ENCODE measurements at regions not wholly inside any gene's neighbourhood (a gene's known extent, or its start where the extent isn't known, plus 50 kb on each side); places are given as distances from the start of the nearest gene placed in this dataset.

GRCh38 chr4:111994392-111994791 lies 150.9 kb upstream of the FAM241A start:
- Mint-ChIP-seq H3K27me3 (ENCODE audit: low read depth) (peaks cover 8% of the 10 kb centered on the region), H3K4me1 (peaks cover 6% of the 10 kb centered on the region), H3K4me3 (no peak overlapping the region), H3K27ac (no peak overlapping the region), H3K36me3 (ENCODE audit: low read depth) (no peaks in the 10 kb centered on the region), H3K9me3 (no peaks in the 10 kb centered on the region)
- TF ChIP-seq, protein P1, sequence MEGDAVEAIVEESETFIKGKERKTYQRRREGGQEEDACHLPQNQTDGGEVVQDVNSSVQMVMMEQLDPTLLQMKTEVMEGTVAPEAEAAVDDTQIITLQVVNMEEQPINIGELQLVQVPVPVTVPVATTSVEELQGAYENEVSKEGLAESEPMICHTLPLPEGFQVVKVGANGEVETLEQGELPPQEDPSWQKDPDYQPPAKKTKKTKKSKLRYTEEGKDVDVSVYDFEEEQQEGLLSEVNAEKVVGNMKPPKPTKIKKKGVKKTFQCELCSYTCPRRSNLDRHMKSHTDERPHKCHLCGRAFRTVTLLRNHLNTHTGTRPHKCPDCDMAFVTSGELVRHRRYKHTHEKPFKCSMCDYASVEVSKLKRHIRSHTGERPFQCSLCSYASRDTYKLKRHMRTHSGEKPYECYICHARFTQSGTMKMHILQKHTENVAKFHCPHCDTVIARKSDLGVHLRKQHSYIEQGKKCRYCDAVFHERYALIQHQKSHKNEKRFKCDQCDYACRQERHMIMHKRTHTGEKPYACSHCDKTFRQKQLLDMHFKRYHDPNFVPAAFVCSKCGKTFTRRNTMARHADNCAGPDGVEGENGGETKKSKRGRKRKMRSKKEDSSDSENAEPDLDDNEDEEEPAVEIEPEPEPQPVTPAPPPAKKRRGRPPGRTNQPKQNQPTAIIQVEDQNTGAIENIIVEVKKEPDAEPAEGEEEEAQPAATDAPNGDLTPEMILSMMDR (IDR thresholded peaks at IDR 0.05; ENCODE audit: unreplicated experiment in 3 of 3) = no peak

GRCh38 chr4:111997785-111998184 lies 147.5 kb upstream of the FAM241A start:
- H3K9me3 Mint-ChIP-seq = no peaks in the 10 kb centered on the region
- TF ChIP-seq, protein P1 (IDR thresholded peaks at IDR 0.05; ENCODE audit: unreplicated experiment in 3 of 3) = no peak
- no peak overlapping the region for H3K27ac Mint-ChIP-seq
- peaks cover 8% of the 10 kb centered on the region for H3K27me3 Mint-ChIP-seq (ENCODE audit: low read depth)
- H3K4me1 Mint-ChIP-seq = peaks cover 1% of the 10 kb centered on the region
- H3K4me3 Mint-ChIP-seq = no peak overlapping the region
- no peaks in the 10 kb centered on the region for H3K36me3 Mint-ChIP-seq (ENCODE audit: low read depth)

DNA sequence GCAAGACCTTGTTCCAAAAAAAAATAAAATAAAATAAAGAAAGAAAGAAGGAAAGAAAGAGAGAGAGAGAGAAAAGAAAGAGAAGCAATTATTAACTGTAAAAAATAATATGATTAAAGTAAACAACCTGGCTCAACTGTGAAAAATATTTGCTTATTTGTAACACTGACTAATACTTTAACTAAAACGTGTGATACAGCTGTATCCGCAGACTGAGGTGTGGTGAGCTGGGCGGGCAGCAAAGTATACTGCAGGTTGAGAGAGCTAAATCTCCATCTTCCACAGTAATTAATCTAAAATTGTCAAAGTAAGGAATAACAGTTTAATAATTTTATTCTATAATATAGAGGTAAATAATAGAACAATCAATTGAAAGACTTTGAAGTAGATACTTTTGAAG lies 145.5 kb upstream of the FAM241A start:
- no peak overlapping the region for H3K4me3 Mint-ChIP-seq
- H3K4me1 Mint-ChIP-seq = no peaks in the 10 kb centered on the region
- peaks cover 3% of the 10 kb centered on the region for H3K27me3 Mint-ChIP-seq (ENCODE audit: low read depth)

GRCh38 chr4:112001041-112001440 lies 144.2 kb upstream of the FAM241A start:
- H3K4me1 Mint-ChIP-seq = no peaks in the 10 kb centered on the region
- TF ChIP-seq, protein P1 (IDR thresholded peaks at IDR 0.05; ENCODE audit: unreplicated experiment in 3 of 3) = no peak
- H3K4me3 Mint-ChIP-seq = no peak overlapping the region
- no peak overlapping the region for H3K27ac Mint-ChIP-seq
- peaks cover 3% of the 10 kb centered on the region for H3K27me3 Mint-ChIP-seq (ENCODE audit: low read depth)
- no peaks in the 10 kb centered on the region for H3K36me3 Mint-ChIP-seq (ENCODE audit: low read depth)
- H3K9me3 Mint-ChIP-seq = no peaks in the 10 kb centered on the region

More for the DNA sequence above, 145.5 kb upstream of the FAM241A start:
- Mint-ChIP-seq H3K9me3 (no peaks in the 10 kb centered on the region), H3K36me3 (ENCODE audit: low read depth) (no peaks in the 10 kb centered on the region), H3K27ac (no peak overlapping the region)
- TF ChIP-seq, protein P1 (IDR thresholded peaks at IDR 0.05; ENCODE audit: unreplicated experiment in 3 of 3) = no peak

DNA sequence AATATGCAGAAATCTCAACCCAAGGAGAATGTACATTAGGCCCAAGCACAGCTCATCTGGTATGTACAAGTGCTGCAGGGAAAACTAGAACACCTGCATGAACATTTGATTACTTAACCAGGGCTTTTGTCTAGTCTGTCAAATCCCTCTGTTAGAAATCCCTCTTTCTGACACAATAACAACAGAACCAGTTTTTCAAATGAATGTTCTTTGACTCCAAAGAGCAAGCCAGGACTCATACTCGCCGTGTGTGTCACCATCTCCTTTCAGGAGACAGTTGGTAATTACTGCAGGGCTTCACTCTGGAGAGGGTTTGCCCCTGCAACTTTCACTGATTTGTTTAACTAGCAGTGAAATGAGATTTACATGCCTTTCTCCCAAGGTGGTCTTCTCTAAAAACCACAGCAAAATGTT lies 143.0 kb upstream of the FAM241A start:
- H3K27me3 Mint-ChIP-seq (ENCODE audit: low read depth) = no peaks in the 10 kb centered on the region
- H3K9me3 Mint-ChIP-seq = no peaks in the 10 kb centered on the region
- no peaks in the 10 kb centered on the region for H3K36me3 Mint-ChIP-seq (ENCODE audit: low read depth)
- H3K4me3 Mint-ChIP-seq = no peak overlapping the region
- no peaks in the 10 kb centered on the region for H3K4me1 Mint-ChIP-seq
- H3K27ac Mint-ChIP-seq = no peak overlapping the region
- TF ChIP-seq, protein P1 (IDR thresholded peaks at IDR 0.05; ENCODE audit: unreplicated experiment in 3 of 3) = no peak

DNA sequence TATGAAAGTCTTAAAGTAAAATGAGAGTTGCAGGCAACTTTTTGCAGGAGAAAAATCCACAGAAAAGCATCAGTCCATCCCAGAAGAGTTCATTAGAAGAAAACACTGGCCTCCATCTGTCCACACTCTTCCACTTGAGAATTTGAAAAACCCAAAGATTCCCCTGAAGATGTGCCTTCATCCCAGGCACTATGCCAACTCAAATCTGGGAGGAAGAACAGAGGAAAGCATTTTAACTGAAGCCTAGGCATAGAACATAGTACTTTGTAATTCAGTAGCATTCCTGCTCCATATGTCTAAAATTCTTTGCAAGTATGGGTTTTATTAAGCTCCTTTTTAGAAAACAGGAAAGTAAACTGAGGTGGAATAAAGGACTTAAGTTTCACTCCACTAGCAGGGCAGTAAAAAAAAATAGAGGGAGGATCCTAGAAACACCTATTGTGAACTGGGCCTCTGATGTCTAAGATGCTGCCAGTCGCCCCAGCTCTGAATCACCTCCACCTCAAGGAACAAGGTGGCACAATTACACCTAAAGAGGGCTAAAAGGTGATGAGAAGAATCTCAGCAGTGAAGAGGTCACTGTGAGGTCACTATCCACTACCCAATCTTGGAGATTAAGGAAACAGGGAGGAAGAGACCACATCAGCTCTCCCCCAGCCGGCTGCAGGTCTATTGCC lies 141.9 kb upstream of the FAM241A start:
- Mint-ChIP-seq H3K4me3 (no peak overlapping the region), H3K36me3 (ENCODE audit: low read depth) (no peaks in the 10 kb centered on the region), H3K27me3 (ENCODE audit: low read depth) (no peaks in the 10 kb centered on the region), H3K4me1 (no peaks in the 10 kb centered on the region), H3K27ac (no peak overlapping the region), H3K9me3 (no peaks in the 10 kb centered on the region)
- TF ChIP-seq, protein P1 (IDR thresholded peaks at IDR 0.05; ENCODE audit: unreplicated experiment in 3 of 3) = no peak
